DLD1 (cell line): ENCODE measurements at regions not wholly inside any gene's neighbourhood (a gene's known extent, or its start where the extent isn't known, plus 50 kb on each side); places are given as distances from the start of the nearest gene placed in this dataset.

ENCODE experiments used
- in situ Hi-C: cut with HindIII; loops from 2 replicates; pipeline ENCODE4 v1.10.0; 2017; ENCODE audit warnings: low sequenced_read_pairs

DNA sequence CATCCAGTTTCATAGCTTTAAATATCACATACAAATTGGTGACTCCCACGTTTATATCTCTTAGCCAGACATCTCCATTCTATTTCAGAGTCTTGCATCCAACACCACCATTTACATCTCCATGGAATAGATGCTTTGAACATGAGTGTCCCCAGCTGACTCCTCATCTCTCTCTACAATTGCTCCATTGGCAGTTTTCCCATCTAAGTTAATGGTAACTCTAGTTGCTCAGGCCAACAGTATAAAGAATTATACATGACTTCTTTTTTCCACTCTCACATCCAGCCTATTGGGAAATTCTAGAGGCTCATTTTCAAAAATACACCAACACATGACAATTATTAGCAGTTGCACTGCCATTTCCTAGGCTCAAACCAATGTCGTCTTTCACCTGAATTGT is 388.2 kb downstream of the STIM2 start:
- in situ Hi-C loops, result no loop called here

DNA sequence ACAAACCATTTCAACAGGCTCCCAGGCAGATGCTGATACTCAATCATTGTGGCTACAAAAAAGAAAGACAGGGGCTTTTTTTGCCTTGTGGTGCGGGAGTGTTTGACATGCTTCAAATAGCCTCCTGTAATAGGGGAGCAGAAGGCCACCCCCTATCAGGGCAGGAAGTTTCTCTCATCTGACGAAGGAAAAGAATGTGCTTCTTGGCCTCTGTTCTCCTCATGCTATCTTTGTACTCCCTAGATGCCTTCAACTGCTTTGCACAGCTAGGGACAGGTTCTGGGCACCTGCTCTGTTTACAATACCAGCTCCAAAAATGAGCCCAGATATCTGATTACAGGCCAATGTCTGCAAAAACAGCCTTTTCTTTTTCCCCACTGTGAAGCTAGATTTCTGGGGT is 391.1 kb downstream of the STIM2 start:
- in situ Hi-C loops, result no loop called here

GRCh38 chr4:27267339-27267969 is 406.8 kb downstream of the STIM2 start:
- in situ Hi-C loops, result no loop called here

GRCh38 chr4:27267970-27268355 is 407.3 kb downstream of the STIM2 start:
- in situ Hi-C loops, result no loop called here

DNA sequence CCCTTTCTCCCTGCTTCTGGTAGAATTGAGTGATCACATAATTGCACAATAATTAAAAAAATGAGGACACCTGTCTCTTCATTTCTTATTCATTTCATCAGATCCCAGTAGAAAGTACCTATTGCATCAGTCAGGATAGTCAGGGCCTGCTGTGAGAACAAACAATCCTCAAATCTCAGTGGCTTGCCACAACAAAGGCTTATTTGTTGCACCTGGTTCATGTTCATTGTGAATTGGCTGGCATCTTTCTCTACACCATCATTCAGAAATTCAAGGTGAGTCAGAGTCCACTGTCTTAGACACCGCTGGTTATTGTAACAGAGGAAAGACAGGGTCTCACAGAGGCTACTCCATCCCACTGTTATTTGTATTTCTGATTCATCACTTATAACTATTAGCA is 409.8 kb downstream of the STIM2 start:
- in situ Hi-C loops, result no loop called here

DNA sequence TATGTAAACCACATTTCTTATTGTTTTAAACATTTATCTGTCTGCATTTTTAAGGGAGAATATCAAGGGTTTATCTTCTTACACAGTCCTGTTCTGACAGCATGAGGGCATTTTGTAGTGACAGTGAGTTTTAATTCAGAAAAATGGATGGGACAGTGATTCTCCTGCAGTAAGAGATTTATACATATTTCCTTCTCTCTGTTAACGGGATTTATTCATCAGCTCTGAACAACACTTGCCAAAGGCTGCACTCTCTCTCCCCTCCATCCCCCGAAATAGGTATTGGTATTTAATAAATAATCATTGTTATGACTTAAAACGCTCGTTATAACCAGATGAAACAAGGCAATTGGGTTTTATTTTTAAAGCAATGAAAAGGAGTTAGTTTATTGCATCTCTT is 410.9 kb downstream of the STIM2 start:
- in situ Hi-C loops, result no loop called here

- in situ Hi-C loops, result no loop called here
Measured at GRCh38 chr4:27272217-27272616, 411.6 kb downstream of the STIM2 start.

- in situ Hi-C loops, result no loop called here
Measured at GRCh38 chr4:27276307-27277073, 415.8 kb downstream of the STIM2 start.

DNA sequence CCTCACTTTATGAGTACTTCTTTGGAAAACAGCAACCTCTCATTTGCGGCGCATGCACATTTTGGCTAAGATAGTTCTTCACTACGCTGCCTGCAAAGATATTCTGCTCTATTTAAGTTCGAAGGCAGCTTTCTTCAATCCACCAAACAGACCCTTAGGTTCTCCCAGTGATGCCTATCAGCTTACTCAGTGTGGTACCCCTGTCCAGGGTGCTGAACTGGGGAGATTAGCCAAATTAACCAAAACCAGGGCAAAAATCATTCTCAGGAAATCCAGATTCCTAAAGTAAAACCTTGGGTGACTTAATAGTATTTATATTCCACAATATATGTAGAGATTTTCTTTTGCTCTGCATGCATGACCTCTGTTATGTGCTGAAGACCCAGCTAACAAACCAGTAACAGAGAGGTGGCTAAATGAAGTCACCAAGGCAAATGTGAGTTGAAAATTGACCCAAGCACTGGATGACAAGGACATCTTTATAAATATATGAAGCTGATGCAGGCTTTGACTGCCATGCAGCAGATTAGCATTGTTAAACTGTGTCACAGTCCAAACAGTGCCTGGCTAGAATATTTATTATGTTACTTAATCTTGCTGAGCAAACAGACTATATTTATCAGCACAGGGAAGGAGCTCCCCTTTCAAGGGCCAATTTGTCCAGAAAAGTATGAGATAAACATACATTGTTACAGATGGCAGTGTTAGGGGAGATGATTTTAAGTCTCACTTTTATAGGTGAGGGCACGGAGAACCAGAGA is 418.2 kb downstream of the STIM2 start:
- in situ Hi-C loops, result no loop called here

GRCh38 chr4:27288496-27288895 is 427.9 kb downstream of the STIM2 start:
- in situ Hi-C loops, result no loop called here

GRCh38 chr4:27289704-27290103 is 429.1 kb downstream of the STIM2 start:
- in situ Hi-C loops, result no loop called here

GRCh38 chr4:27293831-27294230 is 433.2 kb downstream of the STIM2 start:
- in situ Hi-C loops, result no loop called here

DNA sequence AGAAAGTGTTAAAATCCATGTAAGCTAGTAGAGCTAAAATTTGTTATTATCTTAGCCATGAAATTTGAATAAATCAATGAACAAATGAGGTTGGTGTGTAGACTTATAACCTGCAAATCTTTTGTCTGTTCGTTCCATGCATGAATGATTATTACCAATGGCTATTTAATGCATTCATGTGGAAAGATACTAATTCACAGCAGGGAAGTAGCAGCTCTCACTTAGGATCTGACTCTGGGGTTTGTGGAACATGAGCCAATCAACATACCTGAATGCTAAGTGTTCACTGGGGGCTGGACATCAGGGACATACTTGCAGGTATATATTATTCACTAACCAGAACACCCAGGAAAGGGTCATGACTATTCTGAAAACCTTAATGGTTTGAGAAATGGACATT is 444.1 kb downstream of the STIM2 start:
- in situ Hi-C loops, result no loop called here

DNA sequence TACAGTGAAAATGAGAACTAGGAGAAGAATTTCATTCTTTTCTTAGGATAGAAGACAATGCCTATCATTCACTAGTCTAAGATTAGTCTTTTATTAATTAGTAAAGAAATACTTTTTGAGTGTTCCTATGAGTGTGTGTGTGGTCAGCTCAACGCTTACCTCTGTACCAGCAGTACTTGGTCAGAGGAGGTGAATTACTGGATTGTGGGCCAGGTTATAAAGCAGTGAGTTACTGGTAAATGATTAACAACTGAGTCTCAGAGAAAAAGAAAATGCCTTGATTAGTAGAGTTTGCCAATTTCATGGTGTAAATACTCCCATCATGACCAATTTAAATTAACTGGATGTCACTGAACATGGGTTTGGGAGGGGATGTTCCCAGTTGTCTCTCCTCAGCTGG is 444.6 kb downstream of the STIM2 start:
- in situ Hi-C loops, result no loop called here

- in situ Hi-C loops, result no loop called here
Measured at GRCh38 chr4:27308379-27308778, 447.7 kb downstream of the STIM2 start.

- in situ Hi-C loops, result no loop called here
Measured at GRCh38 chr4:27315625-27316024, 455.0 kb downstream of the STIM2 start.

DNA sequence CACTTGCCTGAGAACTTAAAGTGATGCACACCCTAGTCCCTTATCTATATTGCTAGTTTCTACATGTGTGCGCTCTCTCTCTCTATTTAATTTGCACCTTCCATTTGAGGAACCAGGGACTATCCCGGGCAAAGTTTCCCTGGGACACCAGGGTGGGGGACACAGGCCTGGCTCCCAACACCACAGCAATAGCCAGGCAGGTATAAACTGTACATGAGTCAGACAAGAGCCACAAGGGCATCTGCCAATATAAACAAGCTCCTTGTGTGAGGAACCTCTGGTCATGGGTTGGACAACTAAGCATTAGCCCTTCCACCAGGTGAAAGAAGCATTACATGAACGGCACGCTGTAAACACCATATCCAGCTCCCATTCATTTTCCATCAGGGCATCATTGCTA is 455.5 kb downstream of the STIM2 start:
- in situ Hi-C loops, result no loop called here

DNA sequence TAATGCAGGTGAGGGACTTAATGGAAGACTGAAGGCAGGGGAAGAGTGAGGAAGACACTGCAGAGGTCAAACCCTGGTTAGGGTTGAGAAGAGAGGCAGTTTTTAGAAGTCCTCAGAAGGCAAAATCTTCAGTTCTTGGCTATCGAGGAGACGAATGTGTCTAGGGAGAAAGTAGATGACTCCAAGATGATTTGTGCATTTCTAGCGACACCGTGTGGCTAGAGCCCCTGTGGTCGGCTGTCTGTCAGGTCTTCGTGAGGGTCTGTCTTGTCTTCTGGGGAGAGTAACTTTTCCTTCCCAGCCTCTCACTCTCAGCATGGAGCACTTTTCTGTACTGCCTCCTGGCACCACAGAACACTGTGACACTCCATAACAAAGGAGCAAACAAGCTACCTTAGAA is 458.1 kb downstream of the STIM2 start:
- in situ Hi-C loops, result no loop called here

GRCh38 chr4:27326991-27327390 is 466.4 kb downstream of the STIM2 start:
- in situ Hi-C loops, result no loop called here

DNA sequence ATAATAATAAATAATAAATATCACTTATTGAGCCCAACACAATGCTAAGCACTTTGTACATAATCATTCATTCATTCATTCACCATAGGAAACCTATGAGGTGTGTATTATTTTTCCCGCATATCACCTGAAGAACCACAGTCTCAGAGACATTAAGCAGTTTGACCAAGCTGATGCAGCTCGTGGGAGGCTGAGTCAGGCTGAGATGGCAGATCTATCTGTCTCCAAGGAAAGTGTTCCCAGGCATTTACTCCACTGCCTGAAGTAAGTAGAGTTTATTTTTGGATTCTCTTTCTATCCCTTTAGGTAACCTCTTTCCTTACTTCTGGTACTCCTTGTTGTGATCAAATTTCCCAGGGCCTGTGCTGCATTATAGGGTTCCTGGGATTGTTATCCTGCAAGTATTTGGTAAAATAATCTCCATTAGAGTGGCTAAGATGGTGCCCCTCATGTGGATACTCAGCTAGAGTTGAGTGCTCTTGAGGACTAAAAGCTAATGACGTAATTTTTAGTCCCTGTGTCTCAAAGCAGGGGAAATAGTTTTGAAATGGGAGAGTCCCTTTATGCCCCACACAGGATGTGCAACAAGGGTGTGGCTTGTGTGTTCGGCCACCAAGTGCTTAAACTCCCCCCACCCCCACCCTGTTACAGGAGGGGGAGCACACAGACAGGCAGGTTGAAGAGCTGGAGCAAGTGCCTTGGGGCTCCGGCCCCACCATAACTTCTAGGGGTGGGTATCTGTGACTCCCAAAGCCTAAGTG is 467.0 kb downstream of the STIM2 start:
- in situ Hi-C loops, result no loop called here

DNA sequence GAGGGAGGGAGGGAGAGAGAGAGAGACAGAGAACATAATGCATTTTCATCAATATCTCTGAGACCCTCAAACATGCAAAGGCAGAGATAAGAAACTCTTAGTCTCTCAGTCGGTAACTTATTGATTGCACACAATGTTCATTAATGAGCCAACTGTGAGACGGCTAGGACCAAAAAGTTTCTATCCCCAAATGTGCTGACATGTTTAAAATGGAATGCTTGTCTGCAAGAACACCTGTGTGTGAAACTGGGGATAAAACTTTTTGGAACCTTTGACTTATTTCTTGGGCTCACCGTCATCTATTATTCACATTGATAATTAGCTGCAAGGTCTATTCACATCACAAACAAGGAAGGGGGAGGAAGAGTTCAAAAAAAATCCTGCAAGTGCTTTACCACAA is 477.9 kb downstream of the STIM2 start:
- in situ Hi-C loops, result no loop called here
